Endodermal cell (in vitro differentiated cells): ENCODE measurements at regions not wholly inside any gene's neighbourhood (a gene's known extent, or its start where the extent isn't known, plus 50 kb on each side); places are given as distances from the start of the nearest gene placed in this dataset.

ENCODE experiments used
- DNase-seq: peaks from one replicate; pipeline ENCODE4 v3.0.0-alpha.2; 2017
- H3K27ac ChIP-seq: 2 replicates; pipeline ENCODE4 v1.5.1; 2013; ENCODE audit warnings: mild to moderate bottlenecking, low read depth, low read length, moderate library complexity
- H3K27me3 ChIP-seq: 2 replicates; pipeline ENCODE4 v1.6.1; 2013; ENCODE audit warnings: mild to moderate bottlenecking, low read length, moderate library complexity; ENCODE audit not compliant: insufficient read depth, control insufficient read depth, poor library complexity, severe bottlenecking
- H3K36me3 ChIP-seq: 2 replicates; pipeline ENCODE4 v1.7.0; 2013; ENCODE audit warnings: mild to moderate bottlenecking, low read length, moderate library complexity; ENCODE audit not compliant: control insufficient read depth, insufficient read depth
- H3K4me1 ChIP-seq: one replicate; pipeline ENCODE4 v1.7.0; 2013; ENCODE audit warnings: low read length; ENCODE audit not compliant: control insufficient read depth, insufficient read depth
- H3K4me3 ChIP-seq: 2 replicates; pipeline ENCODE4 v1.5.1; 2013; ENCODE audit warnings: mild to moderate bottlenecking, low read length, moderate library complexity
- H3K9ac ChIP-seq: 2 replicates; pipeline ENCODE4 v1.6.1; 2013; ENCODE audit warnings: mild to moderate bottlenecking, low read length, moderate library complexity; ENCODE audit not compliant: poor library complexity, severe bottlenecking; ENCODE audit errors: extremely low read depth
- H3K9me3 ChIP-seq: 2 replicates; pipeline ENCODE4 v1.6.1; 2013; ENCODE audit warnings: mild to moderate bottlenecking, low read length, moderate library complexity; ENCODE audit not compliant: control insufficient read depth
- H3K27ac Mint-ChIP-seq: 2 replicates; pipeline ENCODE4 v1.8.0; 2020; ENCODE audit warnings: mixed read lengths
- H3K27me3 Mint-ChIP-seq: 2 replicates; pipeline ENCODE4 v1.8.0; 2021; ENCODE audit warnings: mild to moderate bottlenecking, mixed read lengths; ENCODE audit not compliant: insufficient read depth
- H3K36me3 Mint-ChIP-seq: 2 replicates; pipeline ENCODE4 v1.8.0; 2020; ENCODE audit warnings: low read depth, mixed read lengths
- H3K4me1 Mint-ChIP-seq: 2 replicates; pipeline ENCODE4 v1.8.0; 2020; ENCODE audit warnings: mixed read lengths
- H3K4me3 Mint-ChIP-seq: 2 replicates; pipeline ENCODE4 v1.8.0; 2020; ENCODE audit warnings: mild to moderate bottlenecking, moderate library complexity, mixed read lengths
- H3K9me3 Mint-ChIP-seq: 2 replicates; pipeline ENCODE4 v1.8.0; 2020; ENCODE audit warnings: mild to moderate bottlenecking, mixed read lengths
- WGBS, 2 experiments: methylation state at CpG; one replicate each; pipeline versions ENCODE4 v1.1.5 to v1.1.7; 2013; ENCODE audit warnings: missing lambda C conversion rate in 2 of 2, mixed read lengths in 1 of 2; ENCODE audit not compliant: insufficient coverage in 1 of 2, insufficient read length in 1 of 2; 5-methylcytosine and 5-hydroxymethylcytosine counted together
- TF ChIP-seq, protein P1 (sequence below): fragments of 200-600 bp; sonication (generic); conservative IDR thresholded peaks from 2 replicates; pipeline ENCODE4 v1.5.0; 2021; ENCODE audit warnings: antibody characterized with exemption, mild to moderate bottlenecking

DNA sequence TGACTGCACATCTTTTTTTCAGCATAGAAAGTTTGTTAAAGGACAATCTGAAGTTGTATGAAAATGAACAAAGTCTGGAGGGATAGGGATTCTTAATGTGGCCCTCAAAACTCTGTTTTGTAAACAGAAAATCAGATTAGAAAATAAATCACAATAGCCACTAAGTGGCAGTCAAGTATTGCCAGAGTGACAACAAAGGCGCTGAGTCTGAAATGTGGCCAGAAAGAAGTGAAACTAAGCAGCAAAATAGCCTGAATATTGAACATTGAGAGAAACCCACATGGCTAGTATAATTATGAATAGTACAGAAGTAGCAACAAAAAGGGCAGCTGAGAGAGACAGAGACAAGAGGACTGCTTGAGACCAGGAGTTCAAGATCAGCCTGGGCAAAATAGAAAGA, 81.1 kb upstream of the CT45A1 start:
- H3K9me3 Mint-ChIP-seq = peaks cover 46% of the 10 kb centered on the region
- H3K9ac ChIP-seq = no peak overlapping the region
- WGBS, 2 experiments = 92% methylated on average over 1 of the region's 1 CpG; no CpG with 5 or more reads in 1 of the 2 experiments
- H3K4me1 ChIP-seq = no peaks in the 10 kb centered on the region
- no peaks in the 10 kb centered on the region for H3K36me3 Mint-ChIP-seq
- no peaks in the 10 kb centered on the region for H3K9me3 ChIP-seq
- H3K27ac ChIP-seq = no peak overlapping the region
- no peak overlapping the region for H3K4me3 Mint-ChIP-seq
- H3K27ac Mint-ChIP-seq = no peak overlapping the region
- H3K36me3 ChIP-seq = no peaks in the 10 kb centered on the region
- no peaks in the 10 kb centered on the region for H3K4me1 Mint-ChIP-seq
- TF ChIP-seq, protein P1, sequence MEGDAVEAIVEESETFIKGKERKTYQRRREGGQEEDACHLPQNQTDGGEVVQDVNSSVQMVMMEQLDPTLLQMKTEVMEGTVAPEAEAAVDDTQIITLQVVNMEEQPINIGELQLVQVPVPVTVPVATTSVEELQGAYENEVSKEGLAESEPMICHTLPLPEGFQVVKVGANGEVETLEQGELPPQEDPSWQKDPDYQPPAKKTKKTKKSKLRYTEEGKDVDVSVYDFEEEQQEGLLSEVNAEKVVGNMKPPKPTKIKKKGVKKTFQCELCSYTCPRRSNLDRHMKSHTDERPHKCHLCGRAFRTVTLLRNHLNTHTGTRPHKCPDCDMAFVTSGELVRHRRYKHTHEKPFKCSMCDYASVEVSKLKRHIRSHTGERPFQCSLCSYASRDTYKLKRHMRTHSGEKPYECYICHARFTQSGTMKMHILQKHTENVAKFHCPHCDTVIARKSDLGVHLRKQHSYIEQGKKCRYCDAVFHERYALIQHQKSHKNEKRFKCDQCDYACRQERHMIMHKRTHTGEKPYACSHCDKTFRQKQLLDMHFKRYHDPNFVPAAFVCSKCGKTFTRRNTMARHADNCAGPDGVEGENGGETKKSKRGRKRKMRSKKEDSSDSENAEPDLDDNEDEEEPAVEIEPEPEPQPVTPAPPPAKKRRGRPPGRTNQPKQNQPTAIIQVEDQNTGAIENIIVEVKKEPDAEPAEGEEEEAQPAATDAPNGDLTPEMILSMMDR = no peak
- H3K27me3 Mint-ChIP-seq = no peaks in the 10 kb centered on the region
- no peaks in the 10 kb centered on the region for H3K27me3 ChIP-seq
- no peak overlapping the region for H3K4me3 ChIP-seq
- no peak for DNase-seq

GRCh38 chrX:135639066-135639780, 74.2 kb upstream of the CT45A1 start:
- no peak overlapping the region for H3K4me3 Mint-ChIP-seq
- Histone ChIP-seq H3K36me3 (no peaks in the 10 kb centered on the region), H3K4me1 (no peaks in the 10 kb centered on the region), H3K9me3 (no peaks in the 10 kb centered on the region), H3K27me3 (no peaks in the 10 kb centered on the region), H3K27ac (no peak overlapping the region), H3K4me3 (no peak overlapping the region), H3K9ac (no peak overlapping the region)
- no peaks in the 10 kb centered on the region for H3K36me3 Mint-ChIP-seq
- H3K4me1 Mint-ChIP-seq = no peaks in the 10 kb centered on the region
- 47 to 86% methylated on average over 2 to 6 of the region's 7 CpGs for WGBS, 2 experiments
- DNase-seq = no peak
- TF ChIP-seq, protein P1 = no peak
- no peak overlapping the region for H3K27ac Mint-ChIP-seq
- peaks cover 56% of the 10 kb centered on the region for H3K9me3 Mint-ChIP-seq
- H3K27me3 Mint-ChIP-seq = peaks cover 1% of the 10 kb centered on the region

- TF ChIP-seq, protein P1 = no peak
- no peak overlapping the region for H3K27ac ChIP-seq
- H3K9me3 Mint-ChIP-seq = peaks cover 55% of the 10 kb centered on the region
Measured at GRCh38 chrX:135643916-135644315, 69.5 kb upstream of the CT45A1 start.

More at GRCh38 chrX:135643916-135644315, 69.5 kb upstream of the CT45A1 start:
- Histone ChIP-seq H3K4me1 (no peaks in the 10 kb centered on the region), H3K36me3 (no peaks in the 10 kb centered on the region), H3K9ac (no peak overlapping the region), H3K4me3 (no peak overlapping the region), H3K9me3 (no peaks in the 10 kb centered on the region), H3K27me3 (no peaks in the 10 kb centered on the region)
- Mint-ChIP-seq H3K36me3 (no peaks in the 10 kb centered on the region), H3K4me1 (no peaks in the 10 kb centered on the region), H3K27ac (no peak overlapping the region), H3K27me3 (peaks cover 1% of the 10 kb centered on the region), H3K4me3 (no peak overlapping the region)
- DNase-seq = no peak
- WGBS, 2 experiments = 74 to 100% methylated on average over 1 to 3 of the region's 3 CpGs
